G401.6 (cell line): ENCODE measurements at regions not wholly inside any gene's neighbourhood (a gene's known extent, or its start where the extent isn't known, plus 50 kb on each side); places are given as distances from the start of the nearest gene placed in this dataset.
"Not testable (repeated sequence)": the region's sequence is repeated elsewhere in the genome, so short reads cannot be mapped to it uniquely, and the experiment has no call there.

Experiments used
- FAIRE-seq: peaks from 2 replicates; lab custom pipeline; 2012; peaks lifted over from hg19 to GRCh38; lab: Jason Lieb, UNC

- FAIRE-seq: peak; percentile 3
Measured at GRCh38 chr3:159273608-159274007, 471.8 kb downstream of the MFSD1 start.

DNA sequence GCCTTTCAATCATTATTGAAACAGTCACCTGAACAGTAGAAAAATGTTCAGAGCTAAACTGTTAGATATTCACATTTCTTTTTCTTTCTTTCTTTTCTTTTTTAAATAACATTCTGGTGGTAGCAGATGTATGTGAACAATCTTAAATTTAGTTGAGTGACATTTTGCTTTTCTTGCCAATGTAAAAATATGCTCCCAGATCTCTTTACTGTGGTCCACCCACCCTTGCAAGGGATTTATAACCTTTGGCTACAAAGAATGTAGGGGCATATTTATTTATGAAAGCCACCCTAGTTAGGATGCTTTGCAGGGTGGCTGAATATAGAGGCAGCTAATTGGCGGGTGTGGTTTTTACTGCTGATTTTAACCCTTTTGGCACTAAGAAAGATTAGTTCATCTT lies 473.9 kb downstream of the MFSD1 start:
- no peak for FAIRE-seq

GRCh38 chr3:159277814-159278213 lies 476.0 kb downstream of the MFSD1 start:
- no peak for FAIRE-seq

GRCh38 chr3:159280386-159281191 lies 478.7 kb downstream of the MFSD1 start:
- no peak for FAIRE-seq

- FAIRE-seq: no peak
Measured at GRCh38 chr3:159293493-159293892, 491.6 kb downstream of the MFSD1 start.

GRCh38 chr3:159301961-159302360 lies 500.1 kb downstream of the MFSD1 start:
- no peak for FAIRE-seq

DNA sequence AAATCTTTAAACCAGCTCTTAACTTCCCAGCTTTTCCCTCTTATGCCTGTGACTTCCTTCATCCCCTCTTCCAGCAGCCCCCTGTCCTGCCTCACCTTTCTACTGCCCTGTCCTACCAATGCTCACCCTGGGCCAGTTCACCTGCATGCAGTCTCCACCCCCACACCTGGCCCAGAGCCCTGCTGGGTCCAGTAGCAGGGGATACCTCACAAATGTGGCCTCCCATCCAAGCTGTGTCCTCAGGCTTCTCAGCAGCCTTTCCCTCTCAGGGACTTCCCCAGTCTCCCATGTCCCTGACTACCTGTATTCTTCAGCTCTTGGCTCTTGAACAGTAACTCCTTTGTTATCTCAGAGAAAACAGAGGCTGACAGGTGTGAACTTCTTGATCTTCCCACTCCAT lies 503.2 kb downstream of the MFSD1 start:
- no peak for FAIRE-seq

DNA sequence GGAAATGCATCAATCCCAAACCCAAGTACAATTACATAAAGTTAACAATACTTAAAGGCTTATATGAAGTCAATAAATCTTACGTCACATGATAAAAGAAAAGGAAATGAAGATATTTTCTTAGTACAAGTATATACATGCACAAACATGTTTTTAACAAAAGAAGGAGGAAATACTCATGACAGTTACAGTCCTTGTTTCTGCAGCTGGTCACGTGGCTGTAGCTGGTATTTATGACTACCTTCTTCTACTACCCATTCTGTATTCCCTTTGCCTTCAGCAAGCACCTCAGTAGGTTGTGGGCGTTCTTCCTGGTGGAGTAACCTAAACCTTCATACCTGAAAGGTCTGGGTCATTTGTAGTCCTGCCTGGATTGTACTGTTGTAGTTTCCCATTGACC lies 514.9 kb downstream of the MFSD1 start:
- not testable (repeated sequence) for FAIRE-seq

- FAIRE-seq: no peak
Measured at GRCh38 chr3:159319156-159319555, 517.3 kb downstream of the MFSD1 start.

DNA sequence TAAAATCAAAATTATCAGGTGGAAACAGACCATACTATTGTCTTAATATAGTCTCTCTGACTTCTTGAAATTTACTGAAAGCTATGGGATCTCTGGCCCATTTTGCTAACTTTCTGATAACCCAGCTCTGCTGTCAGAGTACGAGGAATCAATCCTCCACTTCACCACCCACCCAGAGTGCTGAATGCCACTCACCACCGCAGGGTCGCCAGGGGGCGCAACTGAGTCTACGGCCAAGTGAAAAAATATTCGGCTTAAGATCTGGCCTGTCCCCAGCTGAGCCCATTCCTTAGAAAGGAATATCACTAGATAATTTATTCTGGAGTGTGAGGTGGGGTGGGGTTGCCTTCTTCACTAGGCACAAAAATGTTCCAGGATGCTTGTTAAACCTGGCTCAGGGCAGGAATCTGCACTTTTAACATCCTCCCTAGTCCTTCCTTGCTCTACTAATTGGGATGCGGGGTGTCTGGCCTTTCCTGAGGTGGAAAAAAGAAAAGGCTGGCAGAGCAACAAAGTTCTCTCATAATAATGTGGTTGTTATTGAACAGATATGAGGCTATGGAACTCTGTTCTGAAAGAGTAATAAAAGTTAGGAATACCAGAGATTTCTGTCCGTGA lies 520.6 kb downstream of the MFSD1 start:
- FAIRE-seq: no peak

- no peak for FAIRE-seq
Measured at GRCh38 chr3:159323848-159324247, 522.0 kb downstream of the MFSD1 start.

- no peak for FAIRE-seq
Measured at GRCh38 chr3:159326998-159327397, 525.1 kb downstream of the MFSD1 start.

GRCh38 chr3:159332535-159333099 lies 530.8 kb downstream of the MFSD1 start:
- FAIRE-seq: no peak

- FAIRE-seq: no peak
Measured at GRCh38 chr3:159339131-159339530, 537.3 kb downstream of the MFSD1 start.

GRCh38 chr3:159340877-159341500 lies 539.1 kb downstream of the MFSD1 start:
- no peak for FAIRE-seq

- no peak for FAIRE-seq
Measured at GRCh38 chr3:159346271-159346903, 544.5 kb downstream of the MFSD1 start.

GRCh38 chr3:159348431-159348830 lies 546.6 kb downstream of the MFSD1 start:
- no peak for FAIRE-seq

- no peak for FAIRE-seq
Measured at GRCh38 chr3:159356606-159357005, 554.8 kb downstream of the MFSD1 start.

DNA sequence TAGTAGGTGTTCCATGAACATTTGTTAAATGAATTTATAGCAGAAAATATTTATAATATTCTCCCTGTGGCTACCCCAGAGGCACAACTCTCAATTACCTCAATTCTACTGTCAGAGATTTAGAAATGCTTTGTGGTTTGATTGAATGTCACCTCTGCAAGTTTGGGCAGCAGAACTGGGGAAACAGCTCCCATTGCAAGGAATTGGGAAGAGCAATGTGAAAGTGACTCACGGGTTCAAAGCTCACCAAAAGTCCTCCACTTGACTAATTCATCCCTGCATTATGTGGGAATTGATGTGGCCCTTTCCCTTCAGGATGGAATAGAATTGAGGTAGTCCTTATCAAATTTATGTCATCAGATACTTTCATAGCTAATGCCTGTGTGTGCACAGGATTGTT lies 562.7 kb downstream of the MFSD1 start:
- FAIRE-seq: no peak

GRCh38 chr3:159366476-159366875 lies 564.6 kb downstream of the MFSD1 start:
- FAIRE-seq: no peak

GRCh38 chr3:159371961-159372360 lies 570.1 kb downstream of the MFSD1 start:
- no peak for FAIRE-seq

DNA sequence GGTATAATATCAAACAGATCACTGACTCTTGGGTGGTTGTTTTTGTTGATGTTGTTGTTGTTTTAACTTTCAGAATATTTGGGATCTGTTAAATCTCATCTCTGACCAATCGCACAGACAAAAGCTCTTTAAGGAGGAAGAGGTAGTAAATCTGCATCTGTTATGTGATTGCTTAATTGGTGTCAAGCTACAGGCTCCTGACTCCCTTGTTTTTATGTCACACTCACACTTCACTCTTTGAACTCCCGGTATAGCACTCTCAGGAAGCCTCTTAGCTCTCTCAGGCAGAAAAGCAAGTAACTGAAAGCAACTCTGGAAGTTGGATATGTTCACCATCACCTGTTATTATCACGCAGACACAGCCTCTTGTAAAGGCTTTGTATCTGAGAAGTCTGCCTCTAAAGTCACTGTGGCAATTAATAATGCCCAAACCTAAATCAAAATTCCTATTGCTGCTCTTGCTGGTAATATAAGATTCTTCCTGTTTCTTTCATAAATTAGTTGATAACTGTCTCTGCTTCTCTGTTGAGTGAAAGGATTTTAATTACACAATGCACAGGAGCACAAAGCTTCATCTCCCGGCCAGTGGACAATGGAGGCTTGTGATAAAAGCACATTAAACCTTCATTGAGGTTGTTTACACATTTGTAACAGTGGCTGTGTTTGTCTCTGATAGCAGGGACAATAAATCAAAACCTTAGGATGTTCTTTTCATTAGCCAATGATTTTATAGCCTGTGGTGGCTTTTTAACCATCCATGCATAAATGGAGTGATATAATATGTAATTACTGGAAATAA lies 576.7 kb downstream of the MFSD1 start:
- no peak for FAIRE-seq
